ENCODE measurements at regions not wholly inside any gene's neighbourhood (a gene's known extent, or its start where the extent isn't known, plus 50 kb on each side); places are given as distances from the start of the nearest gene placed in this dataset.

DNA sequence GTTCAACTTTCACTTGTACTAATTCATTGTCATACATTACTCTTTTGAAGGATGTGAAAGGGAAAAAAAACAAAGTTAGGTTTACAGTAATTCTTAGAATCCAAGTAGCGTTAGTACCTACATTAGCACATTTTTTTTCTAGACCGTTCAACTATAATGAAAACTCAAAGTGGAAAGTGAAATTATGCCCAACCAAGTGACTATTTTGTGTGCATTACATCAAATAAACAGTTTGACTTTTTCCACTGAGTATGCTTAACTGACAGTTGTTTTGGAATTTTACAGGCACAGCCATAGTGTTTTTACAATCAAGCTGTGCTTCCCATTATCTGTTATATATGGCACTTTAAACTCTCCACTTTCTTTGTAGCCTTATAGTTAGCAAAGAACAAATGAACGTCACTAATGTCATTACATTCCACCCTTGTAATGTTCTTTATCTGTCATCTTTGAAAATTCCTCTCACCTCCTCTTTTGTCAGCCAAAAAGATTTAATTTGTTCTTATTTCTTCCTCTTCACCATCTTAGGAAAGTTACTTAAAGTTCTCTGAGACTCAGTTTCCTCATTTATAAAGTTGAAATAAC is 142.3 kb upstream of the SOX2 start:
- TF ChIP-seq, protein P1, sequence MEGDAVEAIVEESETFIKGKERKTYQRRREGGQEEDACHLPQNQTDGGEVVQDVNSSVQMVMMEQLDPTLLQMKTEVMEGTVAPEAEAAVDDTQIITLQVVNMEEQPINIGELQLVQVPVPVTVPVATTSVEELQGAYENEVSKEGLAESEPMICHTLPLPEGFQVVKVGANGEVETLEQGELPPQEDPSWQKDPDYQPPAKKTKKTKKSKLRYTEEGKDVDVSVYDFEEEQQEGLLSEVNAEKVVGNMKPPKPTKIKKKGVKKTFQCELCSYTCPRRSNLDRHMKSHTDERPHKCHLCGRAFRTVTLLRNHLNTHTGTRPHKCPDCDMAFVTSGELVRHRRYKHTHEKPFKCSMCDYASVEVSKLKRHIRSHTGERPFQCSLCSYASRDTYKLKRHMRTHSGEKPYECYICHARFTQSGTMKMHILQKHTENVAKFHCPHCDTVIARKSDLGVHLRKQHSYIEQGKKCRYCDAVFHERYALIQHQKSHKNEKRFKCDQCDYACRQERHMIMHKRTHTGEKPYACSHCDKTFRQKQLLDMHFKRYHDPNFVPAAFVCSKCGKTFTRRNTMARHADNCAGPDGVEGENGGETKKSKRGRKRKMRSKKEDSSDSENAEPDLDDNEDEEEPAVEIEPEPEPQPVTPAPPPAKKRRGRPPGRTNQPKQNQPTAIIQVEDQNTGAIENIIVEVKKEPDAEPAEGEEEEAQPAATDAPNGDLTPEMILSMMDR (IDR thresholded peaks at IDR 0.05; ENCODE audit: insufficient read depth, low read depth, low read length): no peak
- POLR2A ChIA-PET: no interaction called here
- CTCF ChIA-PET: no interaction called here

DNA sequence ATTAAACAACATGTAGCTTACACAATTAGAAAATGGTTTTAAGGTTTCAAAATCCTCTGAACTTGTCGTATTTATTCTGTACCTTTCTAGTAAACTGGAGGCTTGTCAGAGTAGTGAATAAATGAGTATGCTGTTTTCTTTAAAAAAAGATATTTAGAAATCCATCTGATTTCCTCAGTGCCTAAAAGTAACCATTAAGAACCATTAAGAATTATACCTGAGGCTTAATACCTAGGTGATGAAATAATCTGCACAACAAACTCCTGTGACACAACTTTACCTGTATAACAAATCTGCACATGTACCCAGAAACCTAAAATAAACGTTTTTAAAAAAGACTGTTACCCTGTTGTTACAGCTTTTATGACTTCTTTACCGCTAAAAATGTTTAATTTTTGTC is 143.0 kb upstream of the SOX2 start:
- H3K4me3 ChIP-seq (ENCODE audit: low read depth, low read length): no peak overlapping the region
- no peaks in the 10 kb centered on the region for H3K36me3 ChIP-seq (ENCODE audit: control insufficient read depth, insufficient read depth, low read length)
- TF ChIP-seq, protein P1 (IDR thresholded peaks at IDR 0.05; ENCODE audit: insufficient read depth, low read depth, low read length): no peak
- no peaks in the 10 kb centered on the region for H3K27me3 ChIP-seq (ENCODE audit: control insufficient read depth, insufficient read depth, low read length)
- no peak for DNase-seq (ENCODE audit: low read depth)
- POLR2A ChIA-PET: no interaction called here
- CTCF ChIA-PET: interaction anchor here (0.7 kb wide), 1 partner anchor 16 kb away, joined by 3 read pairs; no protein-coding TSS in a partner anchor

More for the DNA sequence above, 142.3 kb upstream of the SOX2 start:
- H3K27me3 ChIP-seq (ENCODE audit: control insufficient read depth, insufficient read depth, low read length): no peaks in the 10 kb centered on the region
- no peak for DNase-seq (ENCODE audit: low read depth)
- H3K36me3 ChIP-seq (ENCODE audit: control insufficient read depth, insufficient read depth, low read length): no peaks in the 10 kb centered on the region
- no peak overlapping the region for H3K4me3 ChIP-seq (ENCODE audit: low read depth, low read length)

DNA sequence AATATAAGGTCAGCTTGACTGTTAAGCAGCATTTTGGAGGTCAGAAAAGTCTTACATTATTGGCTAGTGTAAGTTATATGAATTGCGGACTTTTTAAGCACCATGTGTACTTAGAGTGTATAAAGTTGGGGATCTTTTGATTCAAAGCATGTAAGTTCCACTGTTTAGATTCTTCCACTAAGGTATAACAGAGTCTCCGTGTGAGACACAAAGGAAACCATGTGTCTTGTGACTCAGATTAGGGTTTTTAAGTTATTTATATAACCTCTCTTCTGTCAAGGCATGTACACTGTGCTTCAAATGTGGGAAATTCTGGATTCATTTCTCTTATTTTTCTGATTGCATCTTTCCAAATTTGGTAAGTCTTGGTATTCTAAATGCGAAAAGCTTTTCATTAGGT is 143.5 kb upstream of the SOX2 start:
- TF ChIP-seq, protein P1 (IDR thresholded peaks at IDR 0.05; ENCODE audit: insufficient read depth, low read depth, low read length): no peak
- Histone ChIP-seq H3K36me3 (ENCODE audit: control insufficient read depth, insufficient read depth, low read length) (no peaks in the 10 kb centered on the region), H3K4me3 (ENCODE audit: low read depth, low read length) (no peak overlapping the region), H3K27me3 (ENCODE audit: control insufficient read depth, insufficient read depth, low read length) (no peaks in the 10 kb centered on the region)
- CTCF ChIA-PET: interaction anchor here (0.7 kb wide), 1 partner anchor 17 kb away, joined by 3 read pairs; no protein-coding TSS in a partner anchor
- POLR2A ChIA-PET: no interaction called here
- no peak for DNase-seq (ENCODE audit: low read depth)

GRCh38 chr3:181567311-181568075 is 144.2 kb upstream of the SOX2 start:
- Histone ChIP-seq H3K4me3 (ENCODE audit: low read depth, low read length) (no peak overlapping the region), H3K27me3 (ENCODE audit: control insufficient read depth, insufficient read depth, low read length) (no peaks in the 10 kb centered on the region), H3K36me3 (ENCODE audit: control insufficient read depth, insufficient read depth, low read length) (no peaks in the 10 kb centered on the region)
- TF ChIP-seq, protein P1 (IDR thresholded peaks at IDR 0.05; ENCODE audit: insufficient read depth, low read depth, low read length): no peak
- CTCF ChIA-PET: interaction anchor here (0.8 kb wide), 1 partner anchor 133 kb away, joined by 4 read pairs; no protein-coding TSS in a partner anchor
- DNase-seq (ENCODE audit: low read depth): no peak
- POLR2A ChIA-PET: no interaction called here

- Histone ChIP-seq H3K27me3 (ENCODE audit: control insufficient read depth, insufficient read depth, low read length) (no peaks in the 10 kb centered on the region), H3K36me3 (ENCODE audit: control insufficient read depth, insufficient read depth, low read length) (no peaks in the 10 kb centered on the region), H3K4me3 (ENCODE audit: low read depth, low read length) (no peak overlapping the region)
- CTCF ChIA-PET: no interaction called here
- POLR2A ChIA-PET: no interaction called here
- TF ChIP-seq, protein P1 (IDR thresholded peaks at IDR 0.05; ENCODE audit: insufficient read depth, low read depth, low read length): no peak
- no peak for DNase-seq (ENCODE audit: low read depth)
These were observed 146.3 kb upstream of the SOX2 start for GRCh38 chr3:181565416-181565815.
